ENCODE measurements at regions not wholly inside any gene's neighbourhood (a gene's known extent, or its start where the extent isn't known, plus 50 kb on each side); places are given as distances from the start of the nearest gene placed in this dataset.

- H3K36me3 Mint-ChIP-seq (ENCODE audit: low read depth) = no peaks in the 10 kb centered on the region
- peaks cover 2% of the 10 kb centered on the region for H3K27me3 Mint-ChIP-seq
- H3K27ac Mint-ChIP-seq = no peak overlapping the region
- no peak overlapping the region for H3K4me3 Mint-ChIP-seq
- intact Hi-C loops (cut with DNase I, micrococcal nuclease) = no loop called here
- ChIA-PET POLR2A (no interaction called here), CTCF (no interaction called here)
- no peaks in the 10 kb centered on the region for H3K9me3 Mint-ChIP-seq (ENCODE audit: low read depth)
- no peaks in the 10 kb centered on the region for H3K4me1 Mint-ChIP-seq
- DNase-seq (no peak), ATAC-seq (no peak)
Measured at GRCh38 chr2:198825534-198825933, 632.2 kb downstream of the SATB2 start.

GRCh38 chr2:198817536-198817935 is 640.2 kb downstream of the SATB2 start:
- Mint-ChIP-seq H3K4me1 (no peaks in the 10 kb centered on the region), H3K9me3 (ENCODE audit: low read depth) (no peaks in the 10 kb centered on the region), H3K27me3 (no peaks in the 10 kb centered on the region), H3K27ac (no peak overlapping the region), H3K4me3 (no peak overlapping the region), H3K36me3 (ENCODE audit: low read depth) (no peaks in the 10 kb centered on the region)
- CTCF ChIA-PET = no interaction called here
- ATAC-seq (no peak), DNase-seq (no peak)
- intact Hi-C loops (cut with DNase I, micrococcal nuclease) = no loop called here
- POLR2A ChIA-PET = no interaction called here

- H3K4me3 Mint-ChIP-seq = no peak overlapping the region
- POLR2A ChIA-PET = no interaction called here
- no peaks in the 10 kb centered on the region for H3K27me3 Mint-ChIP-seq
- DNase-seq = no peak
- intact Hi-C loops (cut with DNase I, micrococcal nuclease) = no loop called here
- no peak overlapping the region for H3K27ac Mint-ChIP-seq
- no peaks in the 10 kb centered on the region for H3K4me1 Mint-ChIP-seq
- CTCF ChIA-PET = no interaction called here
- ATAC-seq = no peak
- no peaks in the 10 kb centered on the region for H3K36me3 Mint-ChIP-seq (ENCODE audit: low read depth)
- H3K9me3 Mint-ChIP-seq (ENCODE audit: low read depth) = no peaks in the 10 kb centered on the region
Measured at GRCh38 chr2:198815626-198816025, 642.1 kb downstream of the SATB2 start.

GRCh38 chr2:198811198-198811597 is 646.5 kb downstream of the SATB2 start:
- intact Hi-C loops (cut with DNase I, micrococcal nuclease) = no loop called here
- no peak overlapping the region for H3K27ac Mint-ChIP-seq
- POLR2A ChIA-PET = no interaction called here

GRCh38 chr2:198809976-198810375 is 647.8 kb downstream of the SATB2 start:
- H3K27me3 Mint-ChIP-seq = no peaks in the 10 kb centered on the region
- no peaks in the 10 kb centered on the region for H3K9me3 Mint-ChIP-seq (ENCODE audit: low read depth)
- ATAC-seq = no peak
- ChIA-PET CTCF (no interaction called here), POLR2A (no interaction called here)
- H3K4me3 Mint-ChIP-seq = no peak overlapping the region
- no peaks in the 10 kb centered on the region for H3K36me3 Mint-ChIP-seq (ENCODE audit: low read depth)
- intact Hi-C loops (cut with DNase I, micrococcal nuclease) = no loop called here
- H3K27ac Mint-ChIP-seq = no peak overlapping the region
- H3K4me1 Mint-ChIP-seq = no peaks in the 10 kb centered on the region
- no peak for DNase-seq

More at GRCh38 chr2:198811198-198811597, 646.5 kb downstream of the SATB2 start:
- CTCF ChIA-PET = no interaction called here
- Mint-ChIP-seq H3K4me3 (no peak overlapping the region), H3K36me3 (ENCODE audit: low read depth) (no peaks in the 10 kb centered on the region), H3K9me3 (ENCODE audit: low read depth) (no peaks in the 10 kb centered on the region), H3K4me1 (no peaks in the 10 kb centered on the region), H3K27me3 (no peaks in the 10 kb centered on the region)
- DNase-seq = no peak
- ATAC-seq = no peak

- intact Hi-C loops (cut with DNase I, micrococcal nuclease) = no loop called here
- no peak overlapping the region for H3K27ac Mint-ChIP-seq
- no peak overlapping the region for H3K4me3 Mint-ChIP-seq
- DNase-seq (no peak), ATAC-seq (no peak)
- H3K9me3 Mint-ChIP-seq (ENCODE audit: low read depth) = no peaks in the 10 kb centered on the region
- ChIA-PET POLR2A (no interaction called here), CTCF (no interaction called here)
- H3K4me1 Mint-ChIP-seq = no peaks in the 10 kb centered on the region
- H3K36me3 Mint-ChIP-seq (ENCODE audit: low read depth) = no peaks in the 10 kb centered on the region
- H3K27me3 Mint-ChIP-seq = no peaks in the 10 kb centered on the region
Measured at GRCh38 chr2:198807131-198807530, 650.6 kb downstream of the SATB2 start.

GRCh38 chr2:198795419-198795818 is 662.3 kb downstream of the SATB2 start:
- no peaks in the 10 kb centered on the region for H3K36me3 Mint-ChIP-seq (ENCODE audit: low read depth)
- H3K27me3 Mint-ChIP-seq = no peaks in the 10 kb centered on the region
- H3K4me1 Mint-ChIP-seq = no peaks in the 10 kb centered on the region
- no peak overlapping the region for H3K4me3 Mint-ChIP-seq
- DNase-seq = no peak
- POLR2A ChIA-PET = no interaction called here
- peaks cover 4% of the 10 kb centered on the region for H3K9me3 Mint-ChIP-seq (ENCODE audit: low read depth)
- ATAC-seq = no peak
- intact Hi-C loops (cut with DNase I, micrococcal nuclease) = no loop called here
- CTCF ChIA-PET = no interaction called here
- H3K27ac Mint-ChIP-seq = no peak overlapping the region

- ATAC-seq (no peak), DNase-seq (no peak)
- intact Hi-C loops (cut with DNase I, micrococcal nuclease) = no loop called here
- no peaks in the 10 kb centered on the region for H3K9me3 Mint-ChIP-seq (ENCODE audit: low read depth)
- H3K36me3 Mint-ChIP-seq (ENCODE audit: low read depth) = no peaks in the 10 kb centered on the region
- ChIA-PET POLR2A (no interaction called here), CTCF (interaction anchor here (0.6 kb wide), 1 partner anchor 12 kb away, joined by 3 read pairs; no protein-coding TSS in a partner anchor)
- no peaks in the 10 kb centered on the region for H3K27me3 Mint-ChIP-seq
- no peak overlapping the region for H3K27ac Mint-ChIP-seq
- no peak overlapping the region for H3K4me3 Mint-ChIP-seq
- H3K4me1 Mint-ChIP-seq = no peaks in the 10 kb centered on the region
Measured at GRCh38 chr2:198791623-198792022, 666.1 kb downstream of the SATB2 start.

GRCh38 chr2:198788676-198789075 is 669.1 kb downstream of the SATB2 start:
- H3K27me3 Mint-ChIP-seq = no peaks in the 10 kb centered on the region
- CTCF ChIA-PET = no interaction called here
- no peaks in the 10 kb centered on the region for H3K9me3 Mint-ChIP-seq (ENCODE audit: low read depth)
- ATAC-seq = no peak
- intact Hi-C loops (cut with DNase I, micrococcal nuclease) = no loop called here
- H3K27ac Mint-ChIP-seq = no peak overlapping the region
- POLR2A ChIA-PET = no interaction called here
- no peaks in the 10 kb centered on the region for H3K36me3 Mint-ChIP-seq (ENCODE audit: low read depth)
- no peaks in the 10 kb centered on the region for H3K4me1 Mint-ChIP-seq
- no peak overlapping the region for H3K4me3 Mint-ChIP-seq
- no peak for DNase-seq

GRCh38 chr2:198782734-198783133 is 675.0 kb downstream of the SATB2 start:
- intact Hi-C loops (cut with DNase I, micrococcal nuclease) = no loop called here
- no peak overlapping the region for H3K27ac Mint-ChIP-seq
- DNase-seq = no peak
- ChIA-PET POLR2A (no interaction called here), CTCF (no interaction called here)
- H3K9me3 Mint-ChIP-seq (ENCODE audit: low read depth) = no peaks in the 10 kb centered on the region
- no peaks in the 10 kb centered on the region for H3K36me3 Mint-ChIP-seq (ENCODE audit: low read depth)
- no peak overlapping the region for H3K4me3 Mint-ChIP-seq
- ATAC-seq = no peak
- no peaks in the 10 kb centered on the region for H3K4me1 Mint-ChIP-seq
- peaks cover 1% of the 10 kb centered on the region for H3K27me3 Mint-ChIP-seq

- ATAC-seq = no peak
- intact Hi-C loops (cut with DNase I, micrococcal nuclease) = no loop called here
- Mint-ChIP-seq H3K4me3 (no peak overlapping the region), H3K27me3 (peaks cover 1% of the 10 kb centered on the region), H3K9me3 (ENCODE audit: low read depth) (no peaks in the 10 kb centered on the region), H3K27ac (no peak overlapping the region), H3K36me3 (ENCODE audit: low read depth) (no peaks in the 10 kb centered on the region), H3K4me1 (no peaks in the 10 kb centered on the region)
- no peak for DNase-seq
- POLR2A ChIA-PET = no interaction called here
- CTCF ChIA-PET = no interaction called here
Measured at GRCh38 chr2:198776616-198777406, 680.9 kb downstream of the SATB2 start.

- Mint-ChIP-seq H3K27me3 (peaks cover 1% of the 10 kb centered on the region), H3K36me3 (ENCODE audit: low read depth) (no peaks in the 10 kb centered on the region), H3K9me3 (ENCODE audit: low read depth) (no peaks in the 10 kb centered on the region), H3K4me3 (no peak overlapping the region), H3K4me1 (no peaks in the 10 kb centered on the region), H3K27ac (no peak overlapping the region)
- DNase-seq = no peak
- no peak for ATAC-seq
- CTCF ChIA-PET = no interaction called here
- POLR2A ChIA-PET = no interaction called here
- intact Hi-C loops (cut with DNase I, micrococcal nuclease) = no loop called here
Measured at GRCh38 chr2:198775737-198776136, 682.0 kb downstream of the SATB2 start.

GRCh38 chr2:198774576-198774975 is 683.2 kb downstream of the SATB2 start:
- no peaks in the 10 kb centered on the region for H3K36me3 Mint-ChIP-seq (ENCODE audit: low read depth)
- ATAC-seq (no peak), DNase-seq (no peak)
- no peaks in the 10 kb centered on the region for H3K4me1 Mint-ChIP-seq
- POLR2A ChIA-PET = no interaction called here
- no peaks in the 10 kb centered on the region for H3K9me3 Mint-ChIP-seq (ENCODE audit: low read depth)
- intact Hi-C loops (cut with DNase I, micrococcal nuclease) = no loop called here
- CTCF ChIA-PET = no interaction called here
- H3K4me3 Mint-ChIP-seq = no peak overlapping the region
- peaks cover 1% of the 10 kb centered on the region for H3K27me3 Mint-ChIP-seq
- H3K27ac Mint-ChIP-seq = no peak overlapping the region

Data from activated CD4-positive, alpha-beta T cell treated with anti-CD3 and anti-CD28 coated beads for 36 hours (primary cell).